Left forelimb (tissue), 1 donor: ENCODE measurements at regions not wholly inside any gene's neighbourhood (a gene's known extent, or its start where the extent isn't known, plus 50 kb on each side); places are given as distances from the start of the nearest gene placed in this dataset.
"Not testable (repeated sequence)": the region's sequence is repeated elsewhere in the genome, so short reads cannot be mapped to it uniquely, and the experiment has no call there.

ENCODE experiments used
- DNase-seq: peaks from one replicate; pipeline ENCODE4 v3.0.0-alpha.2; 2018; ENCODE audit warnings: low spot score

- DNase-seq: no peak
These were observed 174.3 kb downstream of the CPS1 start for GRCh38 chr2:210730672-210731071.

- DNase-seq: not testable (repeated sequence)
These were observed 190.4 kb downstream of the CPS1 start for GRCh38 chr2:210746826-210747225.

GRCh38 chr2:210752532-210752931 is 196.1 kb downstream of the CPS1 start:
- no peak for DNase-seq

DNA sequence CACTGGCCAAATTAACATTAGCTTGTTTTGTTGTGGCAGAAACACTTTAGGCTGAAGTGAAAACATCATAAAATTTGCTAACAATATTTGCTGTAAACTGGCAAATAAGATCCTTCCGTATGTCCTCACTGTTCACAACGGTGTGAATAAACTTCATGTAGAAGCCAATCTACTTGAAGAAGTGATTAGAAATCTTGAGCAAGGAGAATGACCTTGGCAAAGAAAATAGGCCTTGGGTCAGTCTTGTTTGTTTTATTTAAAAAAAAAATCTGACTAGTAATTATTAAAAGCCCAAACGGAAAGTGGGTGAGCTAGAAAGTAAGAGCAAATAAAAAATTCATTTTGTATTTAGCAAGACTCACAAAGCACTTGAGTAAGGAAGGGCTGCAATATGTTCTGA is 197.0 kb downstream of the CPS1 start:
- DNase-seq: no peak

DNA sequence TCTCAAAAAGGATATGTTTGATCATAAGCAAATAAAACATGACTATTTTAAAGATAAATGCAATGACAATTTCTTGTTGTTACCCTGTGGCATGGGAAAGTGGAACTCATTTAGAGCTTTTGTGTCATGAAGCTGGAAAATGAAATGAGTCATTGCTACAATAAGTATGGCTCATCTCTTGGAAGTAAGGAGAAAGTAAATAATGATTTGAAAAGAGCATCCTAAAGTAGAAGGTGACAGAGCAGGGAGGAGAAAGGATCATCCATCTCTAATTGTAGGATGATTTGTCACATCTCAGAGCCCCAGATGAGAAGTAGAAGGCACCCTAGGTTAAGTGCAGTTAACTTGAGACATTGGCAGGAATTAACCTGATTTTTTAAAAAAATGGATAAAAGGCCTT is 200.5 kb downstream of the CPS1 start:
- DNase-seq: no peak

DNA sequence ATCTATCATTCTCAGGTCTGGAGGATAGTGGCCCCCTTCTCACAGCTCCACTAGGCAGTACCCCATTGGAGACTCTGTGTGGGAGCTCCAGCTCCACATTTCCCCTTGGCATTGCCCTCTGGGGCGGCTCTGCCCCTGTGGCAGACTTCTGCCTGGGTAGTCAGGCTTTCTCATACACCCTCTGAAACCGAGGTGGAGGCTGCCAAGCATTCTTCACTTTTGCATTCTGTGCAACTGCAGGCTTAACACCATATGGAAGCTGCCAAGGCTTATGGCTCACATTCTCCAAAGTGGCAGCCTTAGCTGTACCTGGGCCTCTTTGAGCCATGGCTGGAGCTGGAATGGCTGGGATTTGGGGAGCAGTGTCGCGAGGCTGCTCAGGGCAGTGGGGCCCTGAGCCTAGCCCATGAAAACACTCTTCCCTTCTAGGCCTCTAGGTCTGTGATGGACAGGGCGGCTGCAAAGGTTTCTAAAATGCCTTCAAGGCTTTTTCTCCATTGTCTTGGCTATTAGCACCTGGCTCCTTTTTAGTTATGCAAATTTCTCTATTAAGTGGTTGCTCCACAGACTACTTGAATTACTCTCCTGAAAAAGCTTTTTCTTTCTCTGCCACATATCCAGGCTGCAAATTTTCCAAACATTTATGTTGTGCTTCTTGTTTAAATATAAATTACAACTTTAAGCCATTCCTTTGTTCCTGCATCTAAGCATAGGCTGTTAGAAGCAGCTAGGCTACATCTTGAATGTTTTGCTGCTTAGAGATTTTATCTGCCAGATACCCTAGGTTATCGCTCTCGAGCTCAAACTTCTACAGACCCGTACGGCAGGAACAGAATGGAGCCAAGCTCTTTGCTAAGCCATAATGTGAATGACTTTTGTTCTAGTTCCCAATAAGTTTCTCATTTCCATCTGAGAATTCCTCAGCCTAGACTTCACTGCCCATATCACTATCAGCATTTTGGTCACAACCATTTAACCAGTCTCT is 206.5 kb downstream of the CPS1 start:
- DNase-seq: no peak

DNA sequence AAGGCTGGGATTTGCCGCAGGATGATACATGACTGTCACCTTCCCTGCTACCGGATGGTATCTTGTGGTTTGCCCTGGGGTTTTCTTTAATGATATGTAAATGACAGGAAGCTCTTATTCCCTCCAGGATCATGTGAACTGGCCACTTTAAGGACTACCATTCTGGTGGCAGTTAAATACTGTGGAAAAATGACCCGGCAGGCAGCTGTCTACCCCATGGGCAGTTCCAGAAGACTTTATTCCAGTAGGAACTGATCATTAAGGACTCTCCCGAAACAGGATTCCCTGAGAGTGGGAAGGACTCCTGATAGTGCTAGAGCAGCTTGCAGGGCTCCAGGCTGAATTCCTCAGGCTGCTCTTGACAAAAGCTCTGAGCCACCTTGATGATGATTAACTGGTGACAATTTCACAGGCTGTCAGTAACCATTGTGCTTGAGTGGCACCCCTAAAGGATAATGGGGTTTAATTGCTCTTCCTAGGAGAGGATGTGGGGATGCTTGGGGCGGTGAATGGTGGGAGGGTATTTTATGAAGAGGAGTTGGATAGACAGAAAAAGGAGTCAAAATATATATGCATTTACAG is 212.0 kb downstream of the CPS1 start:
- no peak for DNase-seq

GRCh38 chr2:210776756-210777155 is 220.4 kb downstream of the CPS1 start:
- no peak for DNase-seq

GRCh38 chr2:210782222-210782621 is 225.8 kb downstream of the CPS1 start:
- DNase-seq: no peak

GRCh38 chr2:210787831-210788230 is 231.4 kb downstream of the CPS1 start:
- DNase-seq: not testable (repeated sequence)

GRCh38 chr2:210792000-210792399 is 235.6 kb downstream of the CPS1 start:
- DNase-seq: no peak

- no peak for DNase-seq
These were observed 239.1 kb downstream of the CPS1 start for GRCh38 chr2:210795506-210795905.

- DNase-seq: no peak
These were observed 241.8 kb downstream of the CPS1 start for GRCh38 chr2:210798180-210798579.

GRCh38 chr2:210814251-210815025 is 258.0 kb downstream of the CPS1 start:
- DNase-seq: no peak

DNA sequence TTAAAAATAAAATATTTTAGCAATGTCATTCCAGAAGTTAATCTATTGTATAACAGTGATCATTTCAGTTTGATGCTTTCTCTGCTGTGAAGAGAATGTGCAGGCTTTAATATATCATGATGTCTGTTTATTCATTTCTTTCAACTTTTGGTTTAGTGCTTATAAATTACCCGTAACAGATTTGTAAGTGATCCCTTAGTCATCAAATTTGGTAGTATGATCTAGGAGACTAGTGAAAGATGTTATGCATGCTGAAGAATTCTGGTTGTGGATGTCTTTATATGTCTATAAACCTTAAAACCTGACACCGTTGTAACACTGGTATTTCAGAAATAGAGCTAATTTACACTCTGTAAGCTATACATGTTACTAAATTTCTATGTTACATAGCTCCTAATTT is 260.4 kb downstream of the CPS1 start:
- no peak for DNase-seq

DNA sequence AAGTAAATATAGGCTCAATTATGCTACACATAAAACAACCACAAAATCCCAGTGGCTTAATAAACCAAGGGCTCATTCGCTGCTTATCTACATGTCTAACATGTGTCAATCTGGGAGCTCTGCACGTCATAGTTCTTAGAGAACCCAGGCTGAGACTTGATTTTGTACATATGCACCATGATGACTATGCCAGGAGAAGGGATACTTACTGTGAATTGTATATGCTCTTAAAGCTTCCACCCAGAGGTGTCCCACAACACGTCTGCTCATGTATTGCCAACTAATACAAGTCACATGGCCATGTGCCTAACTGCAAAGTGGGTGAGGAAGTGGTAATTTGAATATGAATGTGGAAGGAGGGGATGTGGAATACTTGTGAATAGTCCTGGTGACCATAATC is 262.1 kb downstream of the CPS1 start:
- DNase-seq: no peak

DNA sequence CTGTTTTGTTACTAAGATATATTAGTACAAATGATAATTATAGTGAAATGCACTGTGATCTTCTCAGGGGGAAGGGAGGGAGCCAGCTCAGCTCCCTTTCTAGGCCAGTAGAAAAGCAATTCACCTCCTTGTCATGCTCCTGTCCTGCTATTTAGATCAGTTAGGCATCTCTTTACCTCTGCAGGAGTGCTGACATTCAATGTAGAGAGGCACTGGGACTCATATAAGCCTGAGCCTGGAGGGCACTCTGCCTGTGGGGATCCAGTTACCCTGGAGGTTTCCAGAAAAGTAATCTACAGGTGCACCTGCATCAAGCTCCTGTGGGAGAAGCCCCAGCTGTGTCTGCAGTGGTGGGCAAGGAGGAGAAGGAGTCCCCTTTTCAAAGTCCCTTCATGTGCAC is 277.0 kb downstream of the CPS1 start:
- no peak for DNase-seq

DNA sequence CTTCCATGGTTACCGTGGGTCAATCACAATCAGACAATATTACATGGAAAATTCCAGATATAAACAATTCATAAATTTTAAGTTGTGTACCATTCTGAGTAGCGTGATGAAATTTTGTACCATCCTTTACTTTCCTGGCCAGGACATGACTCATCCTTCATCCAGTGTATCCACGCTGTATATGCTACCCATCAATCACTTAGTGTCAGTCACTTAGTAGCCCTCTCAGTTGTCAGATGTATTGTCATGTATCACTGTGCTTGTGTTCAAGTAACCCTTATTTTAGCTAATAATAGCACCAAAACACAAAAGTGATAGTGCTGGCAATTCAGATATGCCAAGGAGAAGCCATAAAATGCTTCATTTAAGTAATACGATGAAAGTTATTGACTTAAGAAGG is 282.6 kb downstream of the CPS1 start:
- no peak for DNase-seq

GRCh38 chr2:210839450-210839849 is 283.1 kb downstream of the CPS1 start:
- no peak for DNase-seq

DNA sequence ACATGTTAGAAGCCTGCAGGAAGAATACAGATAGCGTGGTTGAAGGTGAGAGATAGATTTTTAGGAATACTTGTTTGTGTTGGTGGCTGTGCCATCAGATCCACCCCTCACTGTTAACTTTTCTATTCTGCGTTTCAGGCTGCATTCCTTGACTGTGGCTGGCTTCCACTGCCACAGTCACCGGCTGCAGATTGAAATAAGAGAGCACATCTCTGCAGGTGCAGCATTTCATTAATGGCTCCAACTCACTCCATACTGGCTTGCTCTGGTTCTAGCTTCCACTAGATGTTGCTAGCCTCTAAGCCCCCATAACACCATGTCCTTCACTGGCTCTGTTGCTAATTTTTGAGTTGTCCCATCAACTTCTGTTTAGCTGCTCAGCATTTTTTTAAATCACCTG is 286.5 kb downstream of the CPS1 start:
- DNase-seq: no peak

- DNase-seq: no peak
These were observed 287.6 kb downstream of the CPS1 start for GRCh38 chr2:210844016-210844415.

DNA sequence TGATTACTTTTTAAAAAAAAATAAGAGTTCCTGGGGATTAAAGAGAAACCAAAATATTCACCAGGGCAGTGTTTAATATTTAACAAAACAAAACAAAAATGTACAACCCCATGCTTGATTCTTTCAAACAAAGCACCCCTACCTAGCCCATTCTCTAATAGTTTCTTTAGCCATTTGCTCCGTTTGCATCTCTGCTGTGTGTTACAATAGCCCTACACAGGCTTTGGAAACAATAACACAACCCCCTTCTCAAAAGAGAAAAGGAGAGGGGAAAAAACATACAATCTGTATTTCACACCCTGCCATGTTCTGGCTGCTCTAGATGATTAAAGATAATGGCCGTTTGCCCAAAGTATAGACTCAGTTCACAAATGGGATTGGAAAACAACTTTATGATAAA is 302.9 kb downstream of the CPS1 start:
- DNase-seq: no peak

DNA sequence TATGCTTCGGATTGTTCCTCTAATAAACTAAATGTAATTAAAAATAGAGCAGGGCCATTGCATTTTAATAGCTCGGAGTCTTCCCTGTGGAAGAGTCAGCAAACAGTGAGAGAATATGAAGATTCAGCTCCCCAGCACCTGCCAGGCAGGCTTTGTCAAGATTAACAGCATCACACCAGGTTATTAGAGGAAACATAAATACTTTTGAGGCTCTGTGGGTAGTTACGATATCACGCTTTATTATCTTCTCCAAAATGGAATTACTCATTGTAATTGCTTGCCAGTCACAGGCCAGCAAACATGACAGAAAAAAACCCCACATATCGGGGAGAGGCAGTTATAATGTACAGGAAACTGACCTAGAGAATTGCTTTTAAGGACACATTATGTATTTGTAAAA is 303.9 kb downstream of the CPS1 start:
- no peak for DNase-seq
